H1 (cell line): ENCODE measurements at regions not wholly inside any gene's neighbourhood (a gene's known extent, or its start where the extent isn't known, plus 50 kb on each side); places are given as distances from the start of the nearest gene placed in this dataset. TPM values are rescaled to one million over a fixed set of nuclear protein-coding genes. Genes with fewer than 3 reads are reported as not detected.

Source experiments
- small RNA-seq: library from polyadenylated mRNA; stranded (forward); fragments of <200 nt; extraction: miRNeasy Mini kit (QIAGEN cat#:217004); gene quantifications from one replicate; pipeline ENCODE3, GENCODE V24; 2013; ENCODE audit not compliant: insufficient read depth

Small RNA genes lying in the stretch of these regions (small RNA-seq; reads per million reads assigned to genes)
- not detected for gene AC006548.1
- gene MTND1P17, result not detected
